HFF-Myc (cell line): ENCODE measurements at regions not wholly inside any gene's neighbourhood (a gene's known extent, or its start where the extent isn't known, plus 50 kb on each side); places are given as distances from the start of the nearest gene placed in this dataset.

Experiments
- DNase-seq: peaks from one replicate; pipeline ENCODE4 v3.0.0-alpha.2; 2011; ENCODE audit warnings: low read depth; ENCODE audit errors: extremely low read depth
- H3K4me3 ChIP-seq: replicated peaks from 2 replicates; pipeline ENCODE4 v1.5.1; 2011; ENCODE audit warnings: low read depth, mild to moderate bottlenecking, control low read depth, low read length
- CTCF ChIP-seq: IDR thresholded peaks from 2 replicates; pipeline ENCODE4 v1.5.1; 2012; ENCODE audit warnings: mild to moderate bottlenecking, low read depth, low read length, control low read depth; ENCODE audit errors: missing control alignments

GRCh38 chr2:182540252-182540651 is 113.4 kb upstream of the PDE1A start:
- H3K4me3 ChIP-seq, result no peak overlapping the region
- no peak for DNase-seq
- TF ChIP-seq CTCF, result no peak

- DNase-seq, result no peak
- no peak overlapping the region for H3K4me3 ChIP-seq
- TF ChIP-seq CTCF, result no peak
Measured at GRCh38 chr2:182541268-182541667, 114.4 kb upstream of the PDE1A start.

GRCh38 chr2:182542501-182543258 is 115.8 kb upstream of the PDE1A start:
- no peak overlapping the region for H3K4me3 ChIP-seq
- no peak for DNase-seq
- TF ChIP-seq CTCF, result no peak

- no peak for TF ChIP-seq CTCF
- H3K4me3 ChIP-seq, result no peak overlapping the region
- no peak for DNase-seq
Measured at GRCh38 chr2:182543741-182544525, 117.1 kb upstream of the PDE1A start.

- H3K4me3 ChIP-seq, result no peak overlapping the region
- TF ChIP-seq CTCF, result no peak
- DNase-seq, result no peak
Measured at GRCh38 chr2:182545420-182546167, 118.8 kb upstream of the PDE1A start.

- H3K4me3 ChIP-seq, result no peak overlapping the region
- no peak for TF ChIP-seq CTCF
- no peak for DNase-seq
Measured at GRCh38 chr2:182548031-182548950, 121.5 kb upstream of the PDE1A start.
